Suprapubic skin (tissue), 3 donors: ENCODE measurements at regions not wholly inside any gene's neighbourhood (a gene's known extent, or its start where the extent isn't known, plus 50 kb on each side); places are given as distances from the start of the nearest gene placed in this dataset.

Experiments
- POLR2A ChIP-seq, 2 donors: fragments of 450-650 bp; IDR thresholded peaks; one replicate each; pipeline ENCODE4 v1.6.1; 2017; ENCODE audit warnings: antibody characterized with exemption in 2 of 2, mild to moderate bottlenecking in 2 of 2, moderate library complexity in 2 of 2
- TF ChIP-seq, protein P1 (sequence below), 2 donors: fragments of 200-600 bp in 1 of 2; fragments of 450-650 bp in 1 of 2; sonication (generic) in 1 of 2; IDR thresholded peaks; one replicate each; pipeline ENCODE4 v1.5.1; 2016 to 2019; ENCODE audit warnings: antibody characterized with exemption in 2 of 2, mild to moderate bottlenecking in 1 of 2, moderate library complexity in 1 of 2

GRCh38 chr12:70094467-70094866 lies 148.8 kb upstream of the CNOT2 start:
- TF ChIP-seq, protein P1, sequence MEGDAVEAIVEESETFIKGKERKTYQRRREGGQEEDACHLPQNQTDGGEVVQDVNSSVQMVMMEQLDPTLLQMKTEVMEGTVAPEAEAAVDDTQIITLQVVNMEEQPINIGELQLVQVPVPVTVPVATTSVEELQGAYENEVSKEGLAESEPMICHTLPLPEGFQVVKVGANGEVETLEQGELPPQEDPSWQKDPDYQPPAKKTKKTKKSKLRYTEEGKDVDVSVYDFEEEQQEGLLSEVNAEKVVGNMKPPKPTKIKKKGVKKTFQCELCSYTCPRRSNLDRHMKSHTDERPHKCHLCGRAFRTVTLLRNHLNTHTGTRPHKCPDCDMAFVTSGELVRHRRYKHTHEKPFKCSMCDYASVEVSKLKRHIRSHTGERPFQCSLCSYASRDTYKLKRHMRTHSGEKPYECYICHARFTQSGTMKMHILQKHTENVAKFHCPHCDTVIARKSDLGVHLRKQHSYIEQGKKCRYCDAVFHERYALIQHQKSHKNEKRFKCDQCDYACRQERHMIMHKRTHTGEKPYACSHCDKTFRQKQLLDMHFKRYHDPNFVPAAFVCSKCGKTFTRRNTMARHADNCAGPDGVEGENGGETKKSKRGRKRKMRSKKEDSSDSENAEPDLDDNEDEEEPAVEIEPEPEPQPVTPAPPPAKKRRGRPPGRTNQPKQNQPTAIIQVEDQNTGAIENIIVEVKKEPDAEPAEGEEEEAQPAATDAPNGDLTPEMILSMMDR (IDR thresholded peaks at IDR 0.05): no peak
- TF ChIP-seq POLR2A (IDR thresholded peaks at IDR 0.05): no peak
